Hepatocyte (in vitro differentiated cells): ENCODE measurements at regions not wholly inside any gene's neighbourhood (a gene's known extent, or its start where the extent isn't known, plus 50 kb on each side); places are given as distances from the start of the nearest gene placed in this dataset.

Source experiments
- DNase-seq: peaks from one replicate; pipeline ENCODE4 v3.0.0-alpha.2; 2016; ENCODE audit warnings: low spot score
- H2AFZ ChIP-seq: fragments of 200-600 bp; sonication (generic); 2 replicates; pipeline ENCODE4 v1.6.0; 2016; ENCODE audit warnings: antibody characterized with exemption, mild to moderate bottlenecking
- H3K27ac ChIP-seq: fragments of 200-600 bp; sonication (generic); 2 replicates; pipeline ENCODE4 v1.5.1; 2016; ENCODE audit warnings: mild to moderate bottlenecking
- H3K27me3 ChIP-seq: fragments of 200-600 bp; sonication (generic); 2 replicates; pipeline ENCODE4 v1.6.1; 2016
- H3K36me3 ChIP-seq: fragments of 200-600 bp; sonication (generic); replicated peaks from 2 replicates; pipeline ENCODE4 v1.5.1; 2016; ENCODE audit warnings: low read depth; ENCODE audit not compliant: insufficient read depth
- H3K4me1 ChIP-seq: fragments of 200-600 bp; sonication (generic); 2 replicates; pipeline ENCODE4 v1.5.1; 2016; ENCODE audit warnings: mild to moderate bottlenecking, moderate library complexity; ENCODE audit not compliant: insufficient read depth
- H3K4me2 ChIP-seq: fragments of 200-600 bp; sonication (generic); 2 replicates; pipeline ENCODE4 v1.6.0; 2016
- H3K4me3 ChIP-seq: fragments of 200-600 bp; sonication (generic); 2 replicates; pipeline ENCODE4 v1.5.1; 2016; ENCODE audit warnings: mild to moderate bottlenecking
- H3K79me2 ChIP-seq: fragments of 200-600 bp; sonication (generic); 2 replicates; pipeline ENCODE4 v1.6.0; 2017; ENCODE audit warnings: mild to moderate bottlenecking
- H3K9me2 ChIP-seq: fragments of 200-600 bp; sonication (generic); replicated peaks from 2 replicates; pipeline ENCODE4 v1.6.0; 2017; ENCODE audit warnings: mild to moderate bottlenecking; ENCODE audit not compliant: insufficient read depth
- H3K9me3 ChIP-seq: fragments of 200-600 bp; sonication (generic); 2 replicates; pipeline ENCODE4 v1.5.1; 2016; ENCODE audit warnings: low read depth, mild to moderate bottlenecking
- H4K20me1 ChIP-seq: fragments of 200-600 bp; sonication (generic); 2 replicates; pipeline ENCODE4 v1.6.0; 2016; ENCODE audit warnings: mild to moderate bottlenecking; ENCODE audit not compliant: insufficient read depth, poor library complexity, severe bottlenecking
- CTCF ChIP-seq: fragments of 200-600 bp; sonication (generic); IDR thresholded peaks from 2 replicates; pipeline ENCODE4 v1.5.1; 2016; ENCODE audit warnings: antibody characterized with exemption, mild to moderate bottlenecking; ENCODE audit not compliant: poor library complexity
- EZH2 ChIP-seq: fragments of 200-600 bp; sonication (generic); IDR thresholded peaks from 2 replicates; pipeline ENCODE4 v1.6.1; 2016; ENCODE audit warnings: antibody characterized with exemption, mild to moderate bottlenecking, borderline replicate concordance
- EZH2phosphoT487 ChIP-seq: fragments of 200-600 bp; sonication (generic); IDR thresholded peaks from one replicate; pipeline ENCODE4 v1.6.1; 2018; ENCODE audit warnings: antibody characterized with exemption, mild to moderate bottlenecking, low read depth, moderate library complexity; ENCODE audit not compliant: unreplicated experiment, severe bottlenecking
- WGBS: methylation state at CpG from one replicate; pipeline ENCODE4 v1.1.6; 2016; ENCODE audit warnings: low lambda C conversion rate; ENCODE audit errors: missing lambda C conversion rate; 5-methylcytosine and 5-hydroxymethylcytosine counted together

- Histone ChIP-seq H3K4me3 (no peak overlapping the region), H3K4me2 (no peak overlapping the region), H3K27ac (no peak overlapping the region), H3K4me1 (no peaks in the 10 kb centered on the region), H4K20me1 (no peaks in the 10 kb centered on the region), H3K36me3 (no peaks in the 10 kb centered on the region), H3K9me2 (no peaks in the 10 kb centered on the region), H3K79me2 (no peaks in the 10 kb centered on the region), H3K9me3 (no peaks in the 10 kb centered on the region), H2AFZ (no peak overlapping the region), H3K27me3 (no peaks in the 10 kb centered on the region)
- no peak for TF ChIP-seq EZH2
- no peak for TF ChIP-seq CTCF
- no peak for TF ChIP-seq EZH2phosphoT487
- no peak for DNase-seq
- WGBS, result 64% methylated on average over 2 of the region's 2 CpGs
These were observed 255.0 kb downstream of the HACE1 start for GRCh38 chr6:104604685-104605084.

GRCh38 chr6:104603108-104603745, 256.5 kb downstream of the HACE1 start:
- WGBS, result 67% methylated on average over 1 of the region's 1 CpG
- Histone ChIP-seq H3K36me3 (no peaks in the 10 kb centered on the region), H3K9me2 (no peaks in the 10 kb centered on the region), H3K27ac (no peak overlapping the region), H3K4me2 (no peak overlapping the region), H3K9me3 (no peaks in the 10 kb centered on the region), H3K4me3 (no peak overlapping the region), H3K27me3 (no peaks in the 10 kb centered on the region), H3K79me2 (no peaks in the 10 kb centered on the region), H3K4me1 (no peaks in the 10 kb centered on the region), H4K20me1 (no peaks in the 10 kb centered on the region), H2AFZ (no peak overlapping the region)
- DNase-seq, result no peak
- TF ChIP-seq EZH2 (no peak), CTCF (no peak), EZH2phosphoT487 (no peak)

- H4K20me1 ChIP-seq, result no peaks in the 10 kb centered on the region
- H2AFZ ChIP-seq, result no peak overlapping the region
- no peak overlapping the region for H3K27ac ChIP-seq
- no peak for DNase-seq
- WGBS, result 48% methylated on average over 3 of the region's 3 CpGs
- no peak overlapping the region for H3K4me3 ChIP-seq
- H3K4me1 ChIP-seq, result no peaks in the 10 kb centered on the region
- H3K9me2 ChIP-seq, result no peaks in the 10 kb centered on the region
- TF ChIP-seq CTCF, result no peak
- TF ChIP-seq EZH2phosphoT487, result no peak
- TF ChIP-seq EZH2, result no peak
- no peaks in the 10 kb centered on the region for H3K27me3 ChIP-seq
- no peaks in the 10 kb centered on the region for H3K79me2 ChIP-seq
- no peaks in the 10 kb centered on the region for H3K36me3 ChIP-seq
- H3K9me3 ChIP-seq, result no peaks in the 10 kb centered on the region
- peak overlapping the region; percentile 25 for H3K4me2 ChIP-seq
These were observed 258.0 kb downstream of the HACE1 start for GRCh38 chr6:104601721-104602120.

GRCh38 chr6:104601131-104601651, 258.5 kb downstream of the HACE1 start:
- Histone ChIP-seq H3K4me1 (no peaks in the 10 kb centered on the region), H3K9me3 (no peaks in the 10 kb centered on the region), H3K36me3 (no peaks in the 10 kb centered on the region), H3K27ac (no peak overlapping the region), H3K27me3 (no peaks in the 10 kb centered on the region), H3K4me2 (peak overlapping the region; percentile 25), H2AFZ (no peak overlapping the region), H3K9me2 (no peaks in the 10 kb centered on the region), H4K20me1 (no peaks in the 10 kb centered on the region), H3K79me2 (no peaks in the 10 kb centered on the region), H3K4me3 (no peak overlapping the region)
- TF ChIP-seq EZH2phosphoT487, result no peak
- TF ChIP-seq EZH2, result no peak
- TF ChIP-seq CTCF, result no peak
- 72% methylated on average over 6 of the region's 6 CpGs for WGBS
- no peak for DNase-seq
